GM12878 (cell line): ENCODE measurements at regions not wholly inside any gene's neighbourhood (a gene's known extent, or its start where the extent isn't known, plus 50 kb on each side); places are given as distances from the start of the nearest gene placed in this dataset.

Experiments used
- ATAC-seq: fragments of 200-7000 bp; cut with Tn5 transposase; 3 replicates; pipeline ENCODE4 v1.9.1; 2020; ENCODE audit warnings: mild to moderate bottlenecking, moderate library complexity
- BruUV-seq: library from RNA; stranded (reverse); fragments of 400-500 nt; replicated peaks from 2 replicates; lab custom pipeline; 2021; lab: Mats Ljungman, UMichigan
- CTCF ChIA-PET: fragments of 300-600 bp; sonication (Branson Sonifier 250); formaldehyde crosslinking; extraction: SDS; loops from one replicate; lab custom pipeline; 2021; ENCODE audit warnings: inconsistent platforms; lab: Yijun Ruan, JAX
- POLR2A ChIA-PET: fragments of 350-600 bp; formaldehyde crosslinking; extraction: SDS; loops from one replicate; lab custom pipeline; 2021; ENCODE audit warnings: inconsistent platforms; lab: Charles Lee
- RAD21 ChIA-PET: fragments of 300-600 bp; sonication (Branson Sonifier 250); formaldehyde crosslinking; loops from one replicate; lab custom pipeline; 2023; ENCODE audit warnings: antibody characterized with exemption; ENCODE audit not compliant: unreplicated experiment; lab: Charles Lee
- SMC1A ChIA-PET: fragments of 300-600 bp; sonication (Branson Sonifier 250); formaldehyde crosslinking; loops from one replicate; lab custom pipeline; 2023; ENCODE audit not compliant: unreplicated experiment, uncharacterized antibody; lab: Charles Lee
- DNase-seq: peaks from one replicate; pipeline ENCODE4 v3.0.0-alpha.2; 2011; ENCODE audit warnings: low read depth, low spot score
- FAIRE-seq: peaks from 3 replicates; lab custom pipeline; 2011; peaks lifted over from hg19 to GRCh38; lab: Jason Lieb, UNC
- H2AFZ ChIP-seq: 2 replicates; pipeline ENCODE4 v1.6.0; 2011; ENCODE audit warnings: low read depth, low read length, control low read depth; ENCODE audit not compliant: control insufficient read depth
- H3K27ac ChIP-seq: 2 replicates; pipeline ENCODE4 v1.5.1; 2011; ENCODE audit warnings: control low read depth; ENCODE audit not compliant: control insufficient read depth, insufficient read depth
- H3K27me3 ChIP-seq, 2 experiments: replicated peaks in 1 of 2; 2 replicates each; pipeline versions ENCODE4 v1.6.0 to v1.6.1; 2011; ENCODE audit warnings: low read length in 1 of 2; ENCODE audit not compliant: control insufficient read depth in 2 of 2, insufficient read depth in 2 of 2
- H3K36me3 ChIP-seq, 2 experiments: 2 replicates each; pipeline ENCODE4 v1.5.1; 2011; ENCODE audit warnings: low read length in 1 of 2; ENCODE audit not compliant: control insufficient read depth in 2 of 2, insufficient read depth in 2 of 2
- H3K4me1 ChIP-seq: 2 replicates; pipeline ENCODE4 v1.6.1; 2011; ENCODE audit warnings: mild to moderate bottlenecking, low read length, moderate library complexity, mixed read lengths; ENCODE audit not compliant: control insufficient read depth, insufficient read depth
- H3K4me2 ChIP-seq: 2 replicates; pipeline ENCODE4 v1.6.0; 2011; ENCODE audit warnings: control low read depth; ENCODE audit not compliant: control insufficient read depth, insufficient read depth
- H3K4me3 ChIP-seq: fragments of 200-600 bp; sonication (generic); 2 replicates; pipeline ENCODE4 v1.5.1; 2016
- H3K79me2 ChIP-seq: 2 replicates; pipeline ENCODE4 v1.6.0; 2011; ENCODE audit warnings: low read length; ENCODE audit not compliant: control insufficient read depth, insufficient read depth
- H3K9ac ChIP-seq: 2 replicates; pipeline ENCODE4 v1.8.0; 2011; ENCODE audit warnings: low read length, control low read depth, mixed read lengths; ENCODE audit not compliant: control insufficient read depth, insufficient read depth
- H3K9me3 ChIP-seq: replicated peaks from 3 replicates; pipeline ENCODE4 v1.5.1; 2011; ENCODE audit warnings: mild to moderate bottlenecking, low read length; ENCODE audit not compliant: control insufficient read depth, insufficient read depth
- H4K20me1 ChIP-seq: 2 replicates; pipeline ENCODE4 v1.6.0; 2011; ENCODE audit not compliant: control insufficient read depth, insufficient read depth
- CBX3 ChIP-seq: fragments of 200-600 bp; sonication (generic); IDR thresholded peaks from 2 replicates; pipeline ENCODE4 v1.6.1; 2016; ENCODE audit warnings: low read depth, borderline replicate concordance
- CEBPB ChIP-seq, 2 experiments: fragments of 150-350 bp in 1 of 2; IDR thresholded peaks; 2 replicates each; pipeline ENCODE4 v1.6.1; 2012 to 2014; ENCODE audit warnings: low read depth in 2 of 2, low read length in 2 of 2, borderline replicate concordance in 1 of 2, inconsistent platforms in 1 of 2
- CREM ChIP-seq: IDR thresholded peaks from 2 replicates; pipeline ENCODE4 v1.6.1; 2014; ENCODE audit warnings: antibody characterized with exemption, low read depth
- FOS ChIP-seq: IDR thresholded peaks from 3 replicates; pipeline ENCODE4 v1.6.1; 2011; ENCODE audit warnings: borderline replicate concordance; ENCODE audit not compliant: insufficient read length; ENCODE audit errors: extremely low read depth
- FOXK2 ChIP-seq: fragments of 450-650 bp; IDR thresholded peaks from 2 replicates; pipeline ENCODE4 v1.6.1; 2017; ENCODE audit warnings: mild to moderate bottlenecking, moderate library complexity
- MYB ChIP-seq: fragments of 150-350 bp; IDR thresholded peaks from 2 replicates; pipeline ENCODE4 v1.6.1; 2014; ENCODE audit warnings: mild to moderate bottlenecking, low read depth, low read length, borderline replicate concordance
- NBN ChIP-seq: fragments of 450-650 bp; IDR thresholded peaks from 2 replicates; pipeline ENCODE4 v1.6.1; 2016
- NFYB ChIP-seq: IDR thresholded peaks from 2 replicates; pipeline ENCODE4 v1.6.1; 2011; ENCODE audit warnings: low read depth, mild to moderate bottlenecking, low read length, improper control_type of control experiment, moderate library complexity; ENCODE audit not compliant: insufficient read depth
- RAD51 ChIP-seq: fragments of 450-650 bp; IDR thresholded peaks from 2 replicates; pipeline ENCODE4 v1.6.1; 2016; ENCODE audit warnings: moderate library complexity, mild to moderate bottlenecking, inconsistent platforms
- RFX5 ChIP-seq: IDR thresholded peaks from 2 replicates; pipeline ENCODE4 v1.6.1; 2011; ENCODE audit warnings: low read depth, low read length, improper control_type of control experiment
- SRF ChIP-seq, 2 experiments: IDR thresholded peaks; 2 replicates each; pipeline ENCODE4 v1.6.1; 2011; ENCODE audit warnings: low read depth in 2 of 2, low read length in 2 of 2, mild to moderate bottlenecking in 1 of 2, moderate library complexity in 1 of 2
- SUZ12 ChIP-seq: fragments of 200-600 bp; sonication (generic); IDR thresholded peaks from one replicate; pipeline ENCODE4 v1.6.1; 2018; ENCODE audit warnings: antibody characterized with exemption, mild to moderate bottlenecking; ENCODE audit not compliant: unreplicated experiment
- TARDBP ChIP-seq: IDR thresholded peaks from 2 replicates; pipeline ENCODE4 v1.6.1; 2016; ENCODE audit warnings: borderline replicate concordance
- TBL1XR1 ChIP-seq: IDR thresholded peaks from 2 replicates; pipeline ENCODE4 v1.6.1; 2012; ENCODE audit warnings: low read depth, low read length, improper control_type of control experiment
- ZBED1 ChIP-seq: IDR thresholded peaks from 2 replicates; pipeline ENCODE4 v1.6.1; 2016; ENCODE audit warnings: borderline replicate concordance
- WGBS: methylation state at CpG from one replicate; pipeline ENCODE4 v1.1.6; 2016; ENCODE audit warnings: low lambda C conversion rate; ENCODE audit not compliant: insufficient replicate concordance, insufficient coverage; ENCODE audit errors: missing lambda C conversion rate; 5-methylcytosine and 5-hydroxymethylcytosine counted together
- in situ Hi-C: fragments of 300-500 bp; cut with MboI; formaldehyde crosslinking; loops from 9 replicates; pipeline ENCODE4 v1.14.3; 2018; ENCODE audit warnings: mixed read lengths
- intact Hi-C: fragments of 100-400 bp; cut with micrococcal nuclease; formaldehyde crosslinking; loops from one replicate; pipeline ENCODE4 v1.14.2; 2022; ENCODE audit not compliant: unreplicated experiment
- TF ChIP-seq, protein P1 (sequence below): fragments of 450-650 bp; IDR thresholded peaks from 2 replicates; pipeline ENCODE4 v1.6.1; 2017; ENCODE audit warnings: antibody characterized with exemption, mild to moderate bottlenecking, moderate library complexity
- TF ChIP-seq, protein P2 (sequence below): fragments of 450-650 bp; IDR thresholded peaks from 2 replicates; pipeline ENCODE4 v1.6.1; 2017; ENCODE audit warnings: mild to moderate bottlenecking, low read depth, inconsistent platforms; ENCODE audit not compliant: poor library complexity, severe bottlenecking

DNA sequence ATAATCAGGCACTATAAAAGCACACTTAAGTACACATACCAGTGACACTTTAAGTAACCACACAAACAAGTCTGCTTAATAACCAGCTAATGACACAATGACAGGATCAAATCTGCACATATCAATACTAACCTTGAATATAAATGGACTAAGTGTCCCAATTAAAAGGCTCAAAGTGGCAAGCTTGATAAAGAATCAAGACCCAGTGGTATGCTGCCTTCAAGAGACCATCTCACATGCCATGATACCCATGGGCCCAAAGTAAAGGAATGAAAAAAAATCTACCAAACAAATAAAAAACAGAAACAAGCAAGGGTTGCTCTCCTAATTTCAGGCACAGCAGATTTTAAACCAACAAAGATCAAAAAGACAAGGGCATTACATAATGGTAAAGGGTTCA lies 470.4 kb downstream of the TRHDE start (continued):
- TF ChIP-seq, protein P1, sequence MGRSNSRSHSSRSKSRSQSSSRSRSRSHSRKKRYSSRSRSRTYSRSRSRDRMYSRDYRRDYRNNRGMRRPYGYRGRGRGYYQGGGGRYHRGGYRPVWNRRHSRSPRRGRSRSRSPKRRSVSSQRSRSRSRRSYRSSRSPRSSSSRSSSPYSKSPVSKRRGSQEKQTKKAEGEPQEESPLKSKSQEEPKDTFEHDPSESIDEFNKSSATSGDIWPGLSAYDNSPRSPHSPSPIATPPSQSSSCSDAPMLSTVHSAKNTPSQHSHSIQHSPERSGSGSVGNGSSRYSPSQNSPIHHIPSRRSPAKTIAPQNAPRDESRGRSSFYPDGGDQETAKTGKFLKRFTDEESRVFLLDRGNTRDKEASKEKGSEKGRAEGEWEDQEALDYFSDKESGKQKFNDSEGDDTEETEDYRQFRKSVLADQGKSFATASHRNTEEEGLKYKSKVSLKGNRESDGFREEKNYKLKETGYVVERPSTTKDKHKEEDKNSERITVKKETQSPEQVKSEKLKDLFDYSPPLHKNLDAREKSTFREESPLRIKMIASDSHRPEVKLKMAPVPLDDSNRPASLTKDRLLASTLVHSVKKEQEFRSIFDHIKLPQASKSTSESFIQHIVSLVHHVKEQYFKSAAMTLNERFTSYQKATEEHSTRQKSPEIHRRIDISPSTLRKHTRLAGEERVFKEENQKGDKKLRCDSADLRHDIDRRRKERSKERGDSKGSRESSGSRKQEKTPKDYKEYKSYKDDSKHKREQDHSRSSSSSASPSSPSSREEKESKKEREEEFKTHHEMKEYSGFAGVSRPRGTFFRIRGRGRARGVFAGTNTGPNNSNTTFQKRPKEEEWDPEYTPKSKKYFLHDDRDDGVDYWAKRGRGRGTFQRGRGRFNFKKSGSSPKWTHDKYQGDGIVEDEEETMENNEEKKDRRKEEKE, result no peak
- no peak for TF ChIP-seq NFYB
- TF ChIP-seq FOXK2, result no peak
- no peak for TF ChIP-seq TBL1XR1
- no peak for TF ChIP-seq SRF (IDR thresholded peaks at IDR 0.05; ENCODE audit: low read depth in 2 of 2, low read length in 2 of 2)
- TF ChIP-seq NBN, result no peak
- TF ChIP-seq MYB, result no peak

DNA sequence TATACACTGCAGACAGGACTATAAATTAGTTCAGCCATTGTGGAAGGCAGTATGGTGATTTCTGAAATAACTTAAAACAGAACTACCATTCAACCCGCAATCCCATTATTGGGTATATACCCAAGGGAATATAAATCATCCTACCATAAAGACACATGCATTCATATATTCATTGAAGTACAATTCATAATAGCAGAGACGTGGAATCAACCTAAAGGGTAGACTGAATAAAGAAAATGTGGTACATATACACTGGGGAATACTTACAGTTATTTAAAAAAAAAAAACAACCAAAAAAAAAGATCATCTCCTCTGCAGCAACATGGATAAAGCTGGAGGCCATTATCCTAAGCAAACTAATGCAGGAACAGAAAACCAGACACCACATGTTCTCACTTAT lies 473.9 kb downstream of the TRHDE start:
- H2AFZ ChIP-seq, result no peak overlapping the region
- ATAC-seq, result no peak
- RAD21 ChIA-PET, result no interaction called here
- in situ Hi-C loops, result no loop called here
- no peak for FAIRE-seq
- H3K4me2 ChIP-seq, result no peak overlapping the region
- DNase-seq, result no peak
- H4K20me1 ChIP-seq, result no peaks in the 10 kb centered on the region
- SMC1A ChIA-PET, result interaction anchor here (0.6 kb wide), 1 partner anchor 1522 kb away, joined by 3 read pairs; no protein-coding TSS in a partner anchor
- H3K79me2 ChIP-seq, result no peaks in the 10 kb centered on the region
- WGBS, result 51% methylated on average over 2 of the region's 2 CpGs
- intact Hi-C loops, result no loop called here
- H3K27ac ChIP-seq, result no peak overlapping the region
- POLR2A ChIA-PET, result no interaction called here
- TF ChIP-seq TARDBP, result no peak
- TF ChIP-seq ZBED1, result no peak
- TF ChIP-seq CREM, result no peak
- TF ChIP-seq SUZ12, result no peak
- TF ChIP-seq RAD51, result no peak
- TF ChIP-seq, protein P2, sequence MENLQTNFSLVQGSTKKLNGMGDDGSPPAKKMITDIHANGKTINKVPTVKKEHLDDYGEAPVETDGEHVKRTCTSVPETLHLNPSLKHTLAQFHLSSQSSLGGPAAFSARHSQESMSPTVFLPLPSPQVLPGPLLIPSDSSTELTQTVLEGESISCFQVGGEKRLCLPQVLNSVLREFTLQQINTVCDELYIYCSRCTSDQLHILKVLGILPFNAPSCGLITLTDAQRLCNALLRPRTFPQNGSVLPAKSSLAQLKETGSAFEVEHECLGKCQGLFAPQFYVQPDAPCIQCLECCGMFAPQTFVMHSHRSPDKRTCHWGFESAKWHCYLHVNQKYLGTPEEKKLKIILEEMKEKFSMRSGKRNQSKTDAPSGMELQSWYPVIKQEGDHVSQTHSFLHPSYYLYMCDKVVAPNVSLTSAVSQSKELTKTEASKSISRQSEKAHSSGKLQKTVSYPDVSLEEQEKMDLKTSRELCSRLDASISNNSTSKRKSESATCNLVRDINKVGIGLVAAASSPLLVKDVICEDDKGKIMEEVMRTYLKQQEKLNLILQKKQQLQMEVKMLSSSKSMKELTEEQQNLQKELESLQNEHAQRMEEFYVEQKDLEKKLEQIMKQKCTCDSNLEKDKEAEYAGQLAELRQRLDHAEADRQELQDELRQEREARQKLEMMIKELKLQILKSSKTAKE, result no peak
- no peak for TF ChIP-seq CEBPB (IDR thresholded peaks at IDR 0.05; ENCODE audit: borderline replicate concordance in 1 of 2, low read depth in 2 of 2, low read length in 2 of 2)
- TF ChIP-seq CBX3, result no peak
- no peak for TF ChIP-seq SRF (IDR thresholded peaks at IDR 0.05; ENCODE audit: low read depth in 2 of 2, low read length in 2 of 2)
- no peak for TF ChIP-seq FOS
- TF ChIP-seq RFX5, result no peak
- TF ChIP-seq, all 136 proteins: peak for 0
- Histone ChIP-seq H3K27me3 (no peaks in the 10 kb centered on the region), H3K9me3 (no peaks in the 10 kb centered on the region), H3K4me3 (no peak overlapping the region), H3K36me3 (no peaks in the 10 kb centered on the region), H3K9ac (no peak overlapping the region), H3K4me1 (no peaks in the 10 kb centered on the region)
- CTCF ChIA-PET, result no interaction called here
- BruUV-seq, result no TSS peak
